ENCODE measurements at regions not wholly inside any gene's neighbourhood (a gene's known extent, or its start where the extent isn't known, plus 50 kb on each side); places are given as distances from the start of the nearest gene placed in this dataset.
"Not testable (repeated sequence)": the region's sequence is repeated elsewhere in the genome, so short reads cannot be mapped to it uniquely, and the experiment has no call there.

GRCh38 chr13:37475966-37476365 is 122.6 kb downstream of the POSTN start:
- H3K27ac ChIP-seq, result no peak overlapping the region
- H3K4me3 ChIP-seq, result no peak overlapping the region
- H3K27me3 ChIP-seq, result no peaks in the 10 kb centered on the region
- in situ Hi-C loops (cut with MboI; ENCODE audit: low pct_ligation_motif_present in 1 of 4, low pct_unique_long_range_greater_than_20kb in 1 of 4, low sequenced_read_pairs in 3 of 4), result no loop called here
- no peaks in the 10 kb centered on the region for H3K4me1 ChIP-seq
- no peaks in the 10 kb centered on the region for H3K9me3 ChIP-seq
- DNase-seq, result no peak
- TF ChIP-seq POLR2AphosphoS5 (IDR thresholded peaks at IDR 0.05), result no peak
- TF ChIP-seq POLR2A (IDR thresholded peaks at IDR 0.05), result no peak
- TF ChIP-seq CTCF (IDR thresholded peaks at IDR 0.05), result no peak
- no peak for TF ChIP-seq EP300 (IDR thresholded peaks at IDR 0.05; ENCODE audit: low read depth)
- intact Hi-C loops (cut with DNase I; ENCODE audit: low total_unique reads), result no loop called here
- H3K36me3 ChIP-seq, result no peaks in the 10 kb centered on the region
- 63 to 89% methylated on average over 1 of the region's 1 CpG for WGBS, 2 donors (ENCODE audit: low coverage in 1 of 2)

- in situ Hi-C loops (cut with MboI; ENCODE audit: low pct_ligation_motif_present in 1 of 4, low pct_unique_long_range_greater_than_20kb in 1 of 4, low sequenced_read_pairs in 3 of 4) (no loop called here), intact Hi-C loops (cut with DNase I; ENCODE audit: low total_unique reads) (no loop called here)
- Histone ChIP-seq H3K4me3 (no peak overlapping the region), H3K9me3 (no peaks in the 10 kb centered on the region), H3K4me1 (no peaks in the 10 kb centered on the region), H3K27ac (no peak overlapping the region), H3K27me3 (no peaks in the 10 kb centered on the region), H3K36me3 (no peaks in the 10 kb centered on the region)
- DNase-seq, result no peak
- WGBS, 2 donors (ENCODE audit: low coverage in 1 of 2), result 44 to 56% methylated on average over 2 of the region's 2 CpGs
- no peak for TF ChIP-seq CTCF (IDR thresholded peaks at IDR 0.05)
- TF ChIP-seq EP300 (IDR thresholded peaks at IDR 0.05; ENCODE audit: low read depth), result no peak
- TF ChIP-seq POLR2A (IDR thresholded peaks at IDR 0.05), result no peak
- no peak for TF ChIP-seq POLR2AphosphoS5 (IDR thresholded peaks at IDR 0.05)
Observed at GRCh38 chr13:37475151-37475550, 123.4 kb downstream of the POSTN start.

- Histone ChIP-seq H3K27me3 (no peaks in the 10 kb centered on the region), H3K36me3 (no peaks in the 10 kb centered on the region), H3K9me3 (no peaks in the 10 kb centered on the region), H3K27ac (no peak overlapping the region), H3K4me1 (no peaks in the 10 kb centered on the region), H3K4me3 (no peak overlapping the region)
- intact Hi-C loops (cut with DNase I; ENCODE audit: low total_unique reads), result no loop called here
- TF ChIP-seq POLR2AphosphoS5 (IDR thresholded peaks at IDR 0.05) (no peak), POLR2A (IDR thresholded peaks at IDR 0.05) (no peak), EP300 (IDR thresholded peaks at IDR 0.05; ENCODE audit: low read depth) (no peak), CTCF (IDR thresholded peaks at IDR 0.05) (no peak)
- in situ Hi-C loops (cut with MboI; ENCODE audit: low pct_ligation_motif_present in 1 of 4, low pct_unique_long_range_greater_than_20kb in 1 of 4, low sequenced_read_pairs in 3 of 4), result no loop called here
- DNase-seq, result no peak
- WGBS, 2 donors (ENCODE audit: low coverage in 1 of 2), result 73 to 85% methylated on average over 3 to 5 of the region's 5 CpGs
Observed at GRCh38 chr13:37473035-37473434, 125.5 kb downstream of the POSTN start.

- DNase-seq; H3K9me3 ChIP-seq; H3K36me3 ChIP-seq; H3K4me3 ChIP-seq; H3K27ac ChIP-seq; H3K27me3 ChIP-seq; intact Hi-C loops (cut with DNase I; ENCODE audit: low total_unique reads); in situ Hi-C loops (cut with MboI; ENCODE audit: low pct_ligation_motif_present in 1 of 4, low pct_unique_long_range_greater_than_20kb in 1 of 4, low sequenced_read_pairs in 3 of 4); H3K4me1 ChIP-seq: not testable (repeated sequence)
- 80% methylated on average over 4 of the region's 4 CpGs; no CpG with 5 or more reads in 1 of the 2 donors for WGBS, 2 donors (ENCODE audit: low coverage in 1 of 2)
Observed at GRCh38 chr13:37472266-37472665, 126.3 kb downstream of the POSTN start.

GRCh38 chr13:37460166-37460565 is 138.4 kb downstream of the POSTN start:
- Histone ChIP-seq H3K36me3 (no peaks in the 10 kb centered on the region), H3K27ac (no peak overlapping the region), H3K27me3 (no peaks in the 10 kb centered on the region), H3K4me1 (no peaks in the 10 kb centered on the region), H3K9me3 (no peaks in the 10 kb centered on the region), H3K4me3 (no peak overlapping the region)
- no peak for DNase-seq
- TF ChIP-seq POLR2AphosphoS5 (IDR thresholded peaks at IDR 0.05) (no peak), POLR2A (IDR thresholded peaks at IDR 0.05) (no peak), CTCF (IDR thresholded peaks at IDR 0.05) (no peak), EP300 (IDR thresholded peaks at IDR 0.05; ENCODE audit: low read depth) (no peak)
- intact Hi-C loops (cut with DNase I; ENCODE audit: low total_unique reads), result no loop called here
- in situ Hi-C loops (cut with MboI; ENCODE audit: low pct_ligation_motif_present in 1 of 4, low pct_unique_long_range_greater_than_20kb in 1 of 4, low sequenced_read_pairs in 3 of 4), result no loop called here
